Thyroid gland (tissue), 4 donors: ENCODE measurements at regions not wholly inside any gene's neighbourhood (a gene's known extent, or its start where the extent isn't known, plus 50 kb on each side); places are given as distances from the start of the nearest gene placed in this dataset.

Source experiments
- POLR2A ChIP-seq, 2 donors: fragments of 450-650 bp; IDR thresholded peaks; one replicate each; pipeline ENCODE4 v1.6.1; 2017; ENCODE audit warnings: antibody characterized with exemption in 2 of 2, mild to moderate bottlenecking in 2 of 2, moderate library complexity in 1 of 2
- TF ChIP-seq, protein P1 (sequence below), 6 experiments: fragments of 200-600 bp in 3 of 6; fragments of 450-650 bp in 3 of 6; sonication (generic) in 3 of 6; IDR thresholded peaks; one replicate each; pipeline ENCODE4 v1.5.1; 2016 to 2019; ENCODE audit warnings: antibody characterized with exemption in 6 of 6, mild to moderate bottlenecking in 2 of 6, inconsistent platforms in 1 of 6, moderate library complexity in 1 of 6

GRCh38 chr4:128700659-128701350 lies 108.7 kb upstream of the JADE1 start:
- TF ChIP-seq, protein P1, sequence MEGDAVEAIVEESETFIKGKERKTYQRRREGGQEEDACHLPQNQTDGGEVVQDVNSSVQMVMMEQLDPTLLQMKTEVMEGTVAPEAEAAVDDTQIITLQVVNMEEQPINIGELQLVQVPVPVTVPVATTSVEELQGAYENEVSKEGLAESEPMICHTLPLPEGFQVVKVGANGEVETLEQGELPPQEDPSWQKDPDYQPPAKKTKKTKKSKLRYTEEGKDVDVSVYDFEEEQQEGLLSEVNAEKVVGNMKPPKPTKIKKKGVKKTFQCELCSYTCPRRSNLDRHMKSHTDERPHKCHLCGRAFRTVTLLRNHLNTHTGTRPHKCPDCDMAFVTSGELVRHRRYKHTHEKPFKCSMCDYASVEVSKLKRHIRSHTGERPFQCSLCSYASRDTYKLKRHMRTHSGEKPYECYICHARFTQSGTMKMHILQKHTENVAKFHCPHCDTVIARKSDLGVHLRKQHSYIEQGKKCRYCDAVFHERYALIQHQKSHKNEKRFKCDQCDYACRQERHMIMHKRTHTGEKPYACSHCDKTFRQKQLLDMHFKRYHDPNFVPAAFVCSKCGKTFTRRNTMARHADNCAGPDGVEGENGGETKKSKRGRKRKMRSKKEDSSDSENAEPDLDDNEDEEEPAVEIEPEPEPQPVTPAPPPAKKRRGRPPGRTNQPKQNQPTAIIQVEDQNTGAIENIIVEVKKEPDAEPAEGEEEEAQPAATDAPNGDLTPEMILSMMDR (IDR thresholded peaks at IDR 0.05): no peak
- TF ChIP-seq POLR2A (IDR thresholded peaks at IDR 0.05): no peak
